HepG2 (cell line): ENCODE measurements at regions not wholly inside any gene's neighbourhood (a gene's known extent, or its start where the extent isn't known, plus 50 kb on each side); places are given as distances from the start of the nearest gene placed in this dataset.

Source experiments
- CEBPB ChIP-seq: IDR thresholded peaks from 2 replicates; pipeline ENCODE4 v1.6.1; 2011; ENCODE audit warnings: low read depth, low read length, improper control_type of control experiment, borderline replicate concordance
- GABPA ChIP-seq, 2 experiments: IDR thresholded peaks; 2 replicates each; pipeline ENCODE4 v1.6.1; 2011 to 2016; ENCODE audit warnings: low read depth in 2 of 2, low read length in 1 of 2, missing biosample characterization in 1 of 2, missing genetic modification characterization in 1 of 2
- KMT2A ChIP-seq: sonication (generic); formaldehyde crosslinking; IDR thresholded peaks from 2 replicates; pipeline ENCODE4 v1.4.0; 2020; ENCODE audit warnings: missing genetic modification reagents
- SRF ChIP-seq: IDR thresholded peaks from 2 replicates; pipeline ENCODE4 v1.6.1; 2011; ENCODE audit warnings: mild to moderate bottlenecking, low read depth, low read length, moderate library complexity
- TAF1 ChIP-seq: sonication (generic); formaldehyde crosslinking; IDR thresholded peaks from 2 replicates; pipeline ENCODE4 v1.4.0; 2020; ENCODE audit warnings: missing genetic modification reagents
- XRCC5 ChIP-seq: fragments of 200-400 bp; formaldehyde crosslinking; optimal IDR thresholded peaks from 2 replicates; pipeline ENCODE3; 2017; ENCODE audit warnings: mild to moderate bottlenecking, low read length
- ZFP36 ChIP-seq: fragments of 150-350 bp; IDR thresholded peaks from 2 replicates; pipeline ENCODE4 v1.6.1; 2018; ENCODE audit warnings: borderline replicate concordance, low read length, low read depth; ENCODE audit not compliant: partially characterized antibody
- ZNF274 ChIP-seq: sonication (generic); formaldehyde crosslinking; IDR thresholded peaks from 2 replicates; pipeline ENCODE4 v1.5.1; 2020; ENCODE audit warnings: mild to moderate bottlenecking, missing genetic modification reagents

DNA sequence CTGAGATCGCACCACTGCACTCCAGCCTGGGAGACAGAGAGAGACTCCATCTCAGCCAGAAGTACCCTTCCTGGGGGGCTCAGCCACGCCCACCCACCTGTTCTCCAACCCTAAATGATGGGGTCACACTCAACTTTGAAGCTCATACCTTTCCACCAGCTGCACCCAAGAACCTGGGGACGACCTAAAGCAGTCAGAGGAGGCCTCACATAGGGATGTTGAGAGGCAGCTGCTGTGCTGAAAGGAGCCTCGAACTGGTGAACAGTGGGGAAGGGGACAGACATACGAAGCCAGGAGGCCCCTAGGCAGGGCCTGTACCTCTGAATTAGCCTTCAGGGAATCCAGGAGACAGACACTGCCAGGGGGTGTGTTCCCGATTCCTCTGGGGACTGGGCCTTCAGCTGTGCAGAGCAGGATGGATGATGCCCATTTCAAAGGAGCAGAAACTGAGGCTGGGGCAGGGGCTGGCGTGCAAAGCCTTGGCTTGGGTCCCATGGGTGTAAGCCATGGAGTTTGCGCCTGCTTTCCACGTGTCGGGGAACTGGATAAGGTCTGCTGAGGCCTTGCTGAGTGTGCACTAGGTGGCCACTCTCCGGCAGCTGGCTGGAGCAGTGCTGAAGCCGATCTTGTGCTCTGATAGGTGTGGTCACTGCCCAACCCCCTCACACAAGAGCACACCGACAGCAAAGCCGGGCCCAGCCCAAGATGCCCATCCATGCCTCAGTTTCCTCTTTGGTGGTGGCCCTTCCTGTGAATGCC is 130.8 kb downstream of the CPZ start:
- TF ChIP-seq SRF (no peak), TAF1 (CRISPR knock-in tag) (no peak), GABPA (IDR thresholded peaks at IDR 0.05; ENCODE audit: low read depth, low read length) (no peak), GABPA (CRISPR knock-in tag; IDR thresholded peaks at IDR 0.05; ENCODE audit: low read depth) (no peak), XRCC5 (no peak), KMT2A (CRISPR knock-in tag) (no peak), CEBPB (no peak), ZFP36 (no peak), ZNF274 (CRISPR knock-in tag) (no peak)
